Fibroblast of villous mesenchyme (primary cell): ENCODE measurements at regions not wholly inside any gene's neighbourhood (a gene's known extent, or its start where the extent isn't known, plus 50 kb on each side); places are given as distances from the start of the nearest gene placed in this dataset.

Source experiments
- DNase-seq: peaks from one replicate; pipeline ENCODE4 v3.0.0-alpha.2; 2010; ENCODE audit warnings: low read depth
- H3K4me3 ChIP-seq: 2 replicates; pipeline ENCODE4 v1.5.1; 2011; ENCODE audit warnings: low read depth, mild to moderate bottlenecking, low read length
- TF ChIP-seq, protein P1 (sequence below): IDR thresholded peaks from 2 replicates; pipeline ENCODE4 v1.5.1; 2012; ENCODE audit warnings: low read depth, mild to moderate bottlenecking, low read length; ENCODE audit not compliant: insufficient read depth

DNA sequence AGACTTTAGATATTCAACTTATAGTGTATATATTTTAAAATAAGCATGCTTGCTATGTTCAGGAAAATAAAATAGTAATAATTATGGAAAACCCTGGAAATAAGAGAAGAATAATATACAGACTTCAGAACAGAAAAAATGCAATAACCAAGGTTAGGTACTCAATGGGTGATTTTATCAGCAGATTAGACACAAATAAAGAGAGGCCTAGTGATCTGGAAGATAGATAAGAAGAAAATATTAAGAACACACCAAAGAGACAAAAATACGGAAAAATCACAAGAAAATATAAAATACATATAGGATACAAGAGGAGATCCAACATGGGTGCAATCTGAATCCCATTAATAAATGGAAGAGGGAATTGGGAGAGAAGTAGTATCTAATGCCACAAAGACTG is 1348.5 kb upstream of the WWC1 start:
- TF ChIP-seq, protein P1, sequence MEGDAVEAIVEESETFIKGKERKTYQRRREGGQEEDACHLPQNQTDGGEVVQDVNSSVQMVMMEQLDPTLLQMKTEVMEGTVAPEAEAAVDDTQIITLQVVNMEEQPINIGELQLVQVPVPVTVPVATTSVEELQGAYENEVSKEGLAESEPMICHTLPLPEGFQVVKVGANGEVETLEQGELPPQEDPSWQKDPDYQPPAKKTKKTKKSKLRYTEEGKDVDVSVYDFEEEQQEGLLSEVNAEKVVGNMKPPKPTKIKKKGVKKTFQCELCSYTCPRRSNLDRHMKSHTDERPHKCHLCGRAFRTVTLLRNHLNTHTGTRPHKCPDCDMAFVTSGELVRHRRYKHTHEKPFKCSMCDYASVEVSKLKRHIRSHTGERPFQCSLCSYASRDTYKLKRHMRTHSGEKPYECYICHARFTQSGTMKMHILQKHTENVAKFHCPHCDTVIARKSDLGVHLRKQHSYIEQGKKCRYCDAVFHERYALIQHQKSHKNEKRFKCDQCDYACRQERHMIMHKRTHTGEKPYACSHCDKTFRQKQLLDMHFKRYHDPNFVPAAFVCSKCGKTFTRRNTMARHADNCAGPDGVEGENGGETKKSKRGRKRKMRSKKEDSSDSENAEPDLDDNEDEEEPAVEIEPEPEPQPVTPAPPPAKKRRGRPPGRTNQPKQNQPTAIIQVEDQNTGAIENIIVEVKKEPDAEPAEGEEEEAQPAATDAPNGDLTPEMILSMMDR, result no peak
- no peak for DNase-seq

DNA sequence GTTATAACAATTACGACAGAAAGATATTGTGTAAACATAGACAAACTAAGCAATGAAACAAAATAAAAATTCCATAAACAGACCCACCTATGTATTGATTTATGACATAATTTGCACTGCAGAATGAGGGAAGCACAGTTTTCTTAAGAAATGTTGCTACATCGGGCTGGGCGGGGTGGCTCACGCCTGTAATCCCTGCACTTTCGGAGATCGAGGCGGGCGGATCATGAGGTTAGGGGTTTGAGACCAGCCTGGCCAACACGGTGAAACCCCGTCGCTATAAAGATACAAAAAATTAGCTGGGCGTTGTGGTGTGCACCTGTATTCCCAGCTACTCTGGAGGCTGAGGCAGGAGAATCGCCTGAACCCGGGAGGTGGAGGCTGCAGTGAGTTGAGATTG is 1344.4 kb upstream of the WWC1 start:
- TF ChIP-seq, protein P1, result no peak
- H3K4me3 ChIP-seq, result no peak overlapping the region
- no peak for DNase-seq

More for the DNA sequence above, 1348.5 kb upstream of the WWC1 start:
- H3K4me3 ChIP-seq, result no peak overlapping the region

DNA sequence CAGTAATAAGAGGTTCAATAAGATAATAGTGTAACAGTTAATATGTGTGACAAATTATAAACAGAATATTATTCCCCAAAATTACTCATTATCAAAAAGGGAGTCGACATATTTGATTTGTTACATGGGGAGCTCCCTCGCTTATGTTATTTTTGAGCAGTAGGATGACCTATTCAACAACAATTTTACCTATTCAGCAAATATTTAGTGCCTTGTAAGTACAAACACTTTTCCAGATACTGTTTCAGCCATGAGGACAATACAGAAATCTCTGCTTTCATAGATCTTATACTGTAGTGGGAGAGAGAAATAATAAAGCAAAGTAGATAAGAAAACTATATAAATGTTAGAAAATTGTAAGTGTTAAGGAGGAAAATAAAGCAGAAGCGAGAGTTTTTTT is 1342.8 kb upstream of the WWC1 start:
- no peak for DNase-seq
- TF ChIP-seq, protein P1, result no peak
- H3K4me3 ChIP-seq, result no peak overlapping the region

DNA sequence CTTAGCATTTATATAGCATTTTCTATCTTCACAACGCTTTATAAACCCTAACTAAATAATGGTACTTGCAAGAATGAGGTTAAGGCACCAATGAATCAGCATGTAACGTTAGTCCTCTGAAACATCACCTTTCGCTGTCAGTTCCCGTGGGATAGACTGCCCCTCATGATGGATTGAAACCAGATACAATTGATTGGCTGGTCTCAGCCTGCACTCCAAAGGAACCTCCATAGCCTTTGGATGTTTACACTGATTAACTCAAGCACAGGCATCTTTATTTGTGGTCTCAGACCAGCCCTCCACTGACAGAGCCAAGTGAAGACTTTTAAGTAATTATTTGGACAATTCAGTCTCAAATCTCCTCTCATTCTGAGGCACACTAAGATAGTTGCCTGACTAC is 1339.4 kb upstream of the WWC1 start:
- DNase-seq, result no peak
- TF ChIP-seq, protein P1, result no peak
- H3K4me3 ChIP-seq, result no peak overlapping the region

DNA sequence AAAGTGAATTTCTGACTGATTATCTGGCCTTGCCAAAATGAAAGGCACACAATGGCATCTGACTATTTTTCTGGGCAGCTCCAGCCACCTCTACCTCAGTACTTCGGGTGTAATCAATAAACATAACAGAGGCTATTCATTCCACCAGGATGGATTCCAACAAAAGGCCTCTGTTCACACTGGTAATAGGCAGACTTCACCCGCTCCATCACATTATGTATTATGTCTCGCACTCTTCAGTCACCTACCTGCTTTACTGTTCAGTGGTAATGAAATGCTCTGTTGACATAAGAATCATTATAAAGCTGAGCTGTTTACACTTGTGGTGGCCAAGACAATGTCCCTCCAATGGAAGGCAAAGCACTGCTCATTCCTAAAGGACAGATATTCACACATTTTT is 1333.7 kb upstream of the WWC1 start:
- H3K4me3 ChIP-seq, result no peak overlapping the region
- TF ChIP-seq, protein P1, result no peak
- no peak for DNase-seq

DNA sequence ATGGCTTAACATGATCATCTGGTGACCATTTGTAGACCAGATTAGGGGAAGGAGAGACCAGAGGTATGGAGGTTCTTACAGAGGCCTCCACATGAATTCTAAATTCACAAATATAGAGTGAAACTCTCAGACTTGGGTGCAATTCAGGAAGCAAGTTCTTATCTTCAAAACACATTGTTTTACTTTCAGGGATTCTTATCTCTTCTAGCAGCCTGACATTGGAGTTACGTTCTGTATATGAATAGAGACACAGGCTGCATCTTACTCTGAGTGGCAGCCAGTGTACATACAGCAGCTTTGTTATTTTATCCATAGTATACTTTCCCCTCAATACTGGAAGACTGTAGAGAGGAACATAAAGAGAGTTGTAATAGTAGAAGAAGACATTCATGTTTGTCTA is 1331.7 kb upstream of the WWC1 start:
- TF ChIP-seq, protein P1, result no peak
- H3K4me3 ChIP-seq, result no peak overlapping the region
- DNase-seq, result no peak

DNA sequence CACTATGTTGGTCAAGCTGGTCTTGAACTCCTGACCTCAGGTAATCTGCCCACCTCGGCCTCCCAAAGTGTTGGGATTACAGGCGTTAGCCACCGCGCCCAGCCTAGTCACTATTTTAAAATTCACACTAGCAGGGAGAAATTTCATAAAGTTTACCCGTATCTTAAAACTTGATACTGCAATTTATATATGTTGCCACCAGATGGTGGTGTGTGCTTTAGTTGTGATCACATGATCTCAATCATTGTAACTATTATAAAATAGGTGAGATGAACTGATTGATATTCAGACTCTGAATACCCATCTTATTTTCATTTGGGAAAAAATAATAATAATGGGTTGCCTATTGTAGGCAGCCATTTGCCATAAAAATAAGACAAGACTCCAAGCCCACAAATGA is 1330.4 kb upstream of the WWC1 start:
- DNase-seq, result no peak
- H3K4me3 ChIP-seq, result no peak overlapping the region
- TF ChIP-seq, protein P1, result no peak
